ENCODE measurements at regions not wholly inside any gene's neighbourhood (a gene's known extent, or its start where the extent isn't known, plus 50 kb on each side); places are given as distances from the start of the nearest gene placed in this dataset.

DNA sequence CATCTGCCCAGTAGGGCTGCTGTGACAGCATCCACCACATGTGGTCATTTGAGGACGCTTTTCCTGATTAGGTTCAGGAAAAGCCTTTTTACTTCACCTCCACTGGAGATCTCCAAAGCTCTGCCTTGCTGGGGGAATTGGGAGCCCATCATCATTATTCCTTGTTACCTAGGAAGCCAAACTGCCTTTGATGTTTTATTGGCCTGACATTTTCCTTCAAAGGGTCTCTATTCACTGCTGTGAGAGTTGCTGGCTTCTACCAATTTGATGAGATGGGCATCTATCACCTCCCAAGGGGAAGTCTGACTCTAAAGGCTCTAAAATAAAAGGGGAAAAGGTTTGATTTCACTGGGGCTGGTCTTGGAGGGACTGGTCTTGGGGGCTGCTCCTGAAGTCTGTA is 678.6 kb downstream of the PTPRU start:
- Histone ChIP-seq H3K4me3 (ENCODE audit: insufficient read depth, low read depth, low read length) (no peak overlapping the region), H2AFZ (ENCODE audit: low read depth, low read length) (no peak overlapping the region), H3K27ac (ENCODE audit: low read depth, low read length) (no peak overlapping the region), H3K9ac (ENCODE audit: low read length) (no peak overlapping the region), H3K27me3 (ENCODE audit: insufficient read depth, low read length) (peaks cover 3% of the 10 kb centered on the region), H4K20me1 (ENCODE audit: insufficient read depth, low read length) (no peaks in the 10 kb centered on the region), H3K4me1 (ENCODE audit: insufficient read depth, low read length) (no peaks in the 10 kb centered on the region), H3K9me3 (ENCODE audit: insufficient read depth, low read depth, low read length) (no peaks in the 10 kb centered on the region), H3K36me3 (ENCODE audit: insufficient read depth, low read length) (no peaks in the 10 kb centered on the region), H3K79me2 (ENCODE audit: insufficient read depth, low read length) (no peaks in the 10 kb centered on the region), H3K4me2 (ENCODE audit: low read length) (no peak overlapping the region)
- TF ChIP-seq, protein P1, sequence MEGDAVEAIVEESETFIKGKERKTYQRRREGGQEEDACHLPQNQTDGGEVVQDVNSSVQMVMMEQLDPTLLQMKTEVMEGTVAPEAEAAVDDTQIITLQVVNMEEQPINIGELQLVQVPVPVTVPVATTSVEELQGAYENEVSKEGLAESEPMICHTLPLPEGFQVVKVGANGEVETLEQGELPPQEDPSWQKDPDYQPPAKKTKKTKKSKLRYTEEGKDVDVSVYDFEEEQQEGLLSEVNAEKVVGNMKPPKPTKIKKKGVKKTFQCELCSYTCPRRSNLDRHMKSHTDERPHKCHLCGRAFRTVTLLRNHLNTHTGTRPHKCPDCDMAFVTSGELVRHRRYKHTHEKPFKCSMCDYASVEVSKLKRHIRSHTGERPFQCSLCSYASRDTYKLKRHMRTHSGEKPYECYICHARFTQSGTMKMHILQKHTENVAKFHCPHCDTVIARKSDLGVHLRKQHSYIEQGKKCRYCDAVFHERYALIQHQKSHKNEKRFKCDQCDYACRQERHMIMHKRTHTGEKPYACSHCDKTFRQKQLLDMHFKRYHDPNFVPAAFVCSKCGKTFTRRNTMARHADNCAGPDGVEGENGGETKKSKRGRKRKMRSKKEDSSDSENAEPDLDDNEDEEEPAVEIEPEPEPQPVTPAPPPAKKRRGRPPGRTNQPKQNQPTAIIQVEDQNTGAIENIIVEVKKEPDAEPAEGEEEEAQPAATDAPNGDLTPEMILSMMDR (IDR thresholded peaks at IDR 0.05; ENCODE audit: insufficient read depth, low read depth, low read length), result no peak
- TF ChIP-seq EZH2 (IDR thresholded peaks at IDR 0.05; ENCODE audit: insufficient read depth, low read length), result no peak
- peaks cover 3% of the 10 kb centered on the region for H3K36me3 Mint-ChIP-seq (ENCODE audit: low read depth, unreplicated experiment)
- peaks cover 17% of the 10 kb centered on the region for H3K27me3 Mint-ChIP-seq (ENCODE audit: low read depth, unreplicated experiment)
- no peak for DNase-seq (ENCODE audit: low read depth)
- H3K4me1 Mint-ChIP-seq (ENCODE audit: low read depth, unreplicated experiment), result no peaks in the 10 kb centered on the region
- H3K4me3 Mint-ChIP-seq (ENCODE audit: unreplicated experiment), result no peak overlapping the region
- FAIRE-seq, result no peak
- H3K9me3 Mint-ChIP-seq (ENCODE audit: unreplicated experiment), result peaks cover 3% of the 10 kb centered on the region
- no peak overlapping the region for H3K27ac Mint-ChIP-seq (ENCODE audit: unreplicated experiment)

DNA sequence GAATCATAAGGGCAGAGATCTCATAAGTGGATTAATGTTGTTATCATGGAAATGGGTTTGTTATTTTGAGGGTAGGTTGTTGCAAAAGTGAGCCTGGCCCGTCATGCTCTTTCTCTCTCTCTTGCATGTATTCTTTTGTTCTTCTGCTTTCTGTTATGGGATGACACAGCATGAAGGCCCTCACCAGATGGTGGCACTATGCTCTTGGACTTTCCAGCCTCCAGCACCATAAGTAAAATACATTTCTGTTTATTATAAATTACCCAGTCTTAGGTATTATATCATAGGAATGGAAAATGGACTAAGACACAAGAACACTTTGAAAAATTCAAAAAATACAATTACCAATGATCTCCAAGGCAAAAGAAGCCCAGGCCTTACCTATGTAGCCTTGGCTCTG is 676.1 kb downstream of the PTPRU start:
- Mint-ChIP-seq H3K4me3 (ENCODE audit: unreplicated experiment) (no peak overlapping the region), H3K36me3 (ENCODE audit: low read depth, unreplicated experiment) (no peaks in the 10 kb centered on the region), H3K4me1 (ENCODE audit: low read depth, unreplicated experiment) (no peaks in the 10 kb centered on the region), H3K27ac (ENCODE audit: unreplicated experiment) (no peak overlapping the region), H3K9me3 (ENCODE audit: unreplicated experiment) (no peaks in the 10 kb centered on the region), H3K27me3 (ENCODE audit: low read depth, unreplicated experiment) (peaks cover 19% of the 10 kb centered on the region)
- Histone ChIP-seq H3K9ac (ENCODE audit: low read length) (no peak overlapping the region), H3K36me3 (ENCODE audit: insufficient read depth, low read length) (no peaks in the 10 kb centered on the region), H3K4me3 (ENCODE audit: insufficient read depth, low read depth, low read length) (no peak overlapping the region), H4K20me1 (ENCODE audit: insufficient read depth, low read length) (no peaks in the 10 kb centered on the region), H3K9me3 (ENCODE audit: insufficient read depth, low read depth, low read length) (no peaks in the 10 kb centered on the region), H2AFZ (ENCODE audit: low read depth, low read length) (no peak overlapping the region), H3K79me2 (ENCODE audit: insufficient read depth, low read length) (no peaks in the 10 kb centered on the region), H3K27ac (ENCODE audit: low read depth, low read length) (no peak overlapping the region), H3K4me2 (ENCODE audit: low read length) (no peak overlapping the region), H3K27me3 (ENCODE audit: insufficient read depth, low read length) (peaks cover 3% of the 10 kb centered on the region), H3K4me1 (ENCODE audit: insufficient read depth, low read length) (no peaks in the 10 kb centered on the region)
- FAIRE-seq, result no peak
- TF ChIP-seq, protein P1 (IDR thresholded peaks at IDR 0.05; ENCODE audit: insufficient read depth, low read depth, low read length), result peak; percentile 39
- TF ChIP-seq EZH2 (IDR thresholded peaks at IDR 0.05; ENCODE audit: insufficient read depth, low read length), result no peak
- peak; percentile 14 for DNase-seq (ENCODE audit: low read depth)

DNA sequence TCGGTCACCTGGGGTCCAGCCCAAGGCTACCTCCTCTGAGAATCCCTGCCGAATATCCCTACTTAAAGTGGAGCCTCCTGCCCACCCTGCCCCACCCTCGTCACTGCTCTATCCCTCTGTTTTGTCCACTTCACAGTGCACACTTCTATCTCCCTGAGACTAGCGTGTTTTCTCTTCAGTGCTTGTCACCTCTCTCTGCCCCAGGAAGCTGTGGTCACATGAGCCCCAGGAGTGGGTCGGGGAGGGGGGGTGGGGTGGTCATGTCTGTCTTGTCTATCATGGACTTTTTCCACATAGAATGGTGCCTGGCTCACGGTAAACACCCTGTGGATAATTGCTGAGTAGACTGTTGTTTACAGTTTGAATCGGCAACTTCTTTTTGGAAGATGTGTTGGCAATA is 673.6 kb downstream of the PTPRU start:
- Mint-ChIP-seq H3K4me3 (ENCODE audit: unreplicated experiment) (no peak overlapping the region), H3K36me3 (ENCODE audit: low read depth, unreplicated experiment) (no peaks in the 10 kb centered on the region), H3K9me3 (ENCODE audit: unreplicated experiment) (no peaks in the 10 kb centered on the region), H3K27me3 (ENCODE audit: low read depth, unreplicated experiment) (peaks cover 15% of the 10 kb centered on the region), H3K27ac (ENCODE audit: unreplicated experiment) (no peak overlapping the region), H3K4me1 (ENCODE audit: low read depth, unreplicated experiment) (no peaks in the 10 kb centered on the region)
- Histone ChIP-seq H3K4me1 (ENCODE audit: insufficient read depth, low read length) (no peaks in the 10 kb centered on the region), H3K4me3 (ENCODE audit: insufficient read depth, low read depth, low read length) (no peak overlapping the region), H3K79me2 (ENCODE audit: insufficient read depth, low read length) (no peaks in the 10 kb centered on the region), H3K4me2 (ENCODE audit: low read length) (no peak overlapping the region), H3K27me3 (ENCODE audit: insufficient read depth, low read length) (peaks cover under 1% of the 10 kb centered on the region), H2AFZ (ENCODE audit: low read depth, low read length) (no peak overlapping the region), H3K9me3 (ENCODE audit: insufficient read depth, low read depth, low read length) (no peaks in the 10 kb centered on the region), H3K27ac (ENCODE audit: low read depth, low read length) (no peak overlapping the region), H4K20me1 (ENCODE audit: insufficient read depth, low read length) (no peaks in the 10 kb centered on the region), H3K9ac (ENCODE audit: low read length) (no peak overlapping the region), H3K36me3 (ENCODE audit: insufficient read depth, low read length) (no peaks in the 10 kb centered on the region)
- FAIRE-seq (no peak), DNase-seq (ENCODE audit: low read depth) (no peak)
- TF ChIP-seq EZH2 (IDR thresholded peaks at IDR 0.05; ENCODE audit: insufficient read depth, low read length), result no peak
- TF ChIP-seq, protein P1 (IDR thresholded peaks at IDR 0.05; ENCODE audit: insufficient read depth, low read depth, low read length), result no peak
